Progenitor cell of endocrine pancreas (in vitro differentiated cells): ENCODE measurements at regions not wholly inside any gene's neighbourhood (a gene's known extent, or its start where the extent isn't known, plus 50 kb on each side); places are given as distances from the start of the nearest gene placed in this dataset.

ENCODE experiments used
- DNase-seq: peaks from one replicate; pipeline ENCODE4 v3.0.0; 2021; ENCODE audit warnings: low spot score; ENCODE audit not compliant: unreplicated experiment
- H3K27ac Mint-ChIP-seq: 2 replicates; pipeline ENCODE4 v1.8.0; 2021; ENCODE audit warnings: mild to moderate bottlenecking, moderate library complexity, mixed read lengths
- H3K27me3 Mint-ChIP-seq: 2 replicates; pipeline ENCODE4 v1.8.0; 2021; ENCODE audit warnings: mixed read lengths
- H3K36me3 Mint-ChIP-seq: 2 replicates; pipeline ENCODE4 v1.8.0; 2022; ENCODE audit warnings: mixed read lengths; ENCODE audit not compliant: insufficient read depth
- H3K4me1 Mint-ChIP-seq: 2 replicates; pipeline ENCODE4 v1.8.0; 2021; ENCODE audit warnings: low read depth, mixed read lengths
- H3K4me3 Mint-ChIP-seq: 2 replicates; pipeline ENCODE4 v1.8.0; 2021; ENCODE audit warnings: low read depth, mild to moderate bottlenecking, moderate library complexity, mixed read lengths
- H3K9me3 Mint-ChIP-seq: 2 replicates; pipeline ENCODE4 v1.8.0; 2021; ENCODE audit warnings: low read depth, mixed read lengths
- TF ChIP-seq, protein P1 (sequence below): fragments of 200-600 bp; sonication (generic); IDR thresholded peaks from one replicate; pipeline ENCODE4 v1.5.0; 2021; ENCODE audit warnings: antibody characterized with exemption, mild to moderate bottlenecking; ENCODE audit not compliant: unreplicated experiment

DNA sequence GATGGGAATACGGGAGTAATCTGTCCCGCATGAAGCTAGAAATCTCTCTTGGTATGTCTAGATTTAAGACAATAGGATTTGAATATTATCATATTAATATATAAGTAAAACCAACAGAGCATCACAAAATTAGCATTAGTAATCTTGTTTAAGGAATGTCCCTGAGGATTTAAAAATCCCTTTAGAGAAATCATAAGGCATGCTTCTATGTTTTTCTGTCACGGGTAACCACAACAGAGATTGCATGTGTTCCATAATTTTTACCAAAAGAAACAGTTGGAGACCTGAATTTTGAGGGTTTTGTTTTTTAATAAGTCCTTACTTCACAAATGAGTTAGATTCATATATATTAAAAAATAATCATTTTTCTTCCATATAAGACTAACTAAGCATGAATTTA lies 146.8 kb downstream of the GJA1 start:
- no peaks in the 10 kb centered on the region for H3K9me3 Mint-ChIP-seq
- no peaks in the 10 kb centered on the region for H3K4me1 Mint-ChIP-seq
- no peaks in the 10 kb centered on the region for H3K36me3 Mint-ChIP-seq
- no peak for DNase-seq
- no peak overlapping the region for H3K27ac Mint-ChIP-seq
- H3K27me3 Mint-ChIP-seq, result no peaks in the 10 kb centered on the region
- TF ChIP-seq, protein P1, sequence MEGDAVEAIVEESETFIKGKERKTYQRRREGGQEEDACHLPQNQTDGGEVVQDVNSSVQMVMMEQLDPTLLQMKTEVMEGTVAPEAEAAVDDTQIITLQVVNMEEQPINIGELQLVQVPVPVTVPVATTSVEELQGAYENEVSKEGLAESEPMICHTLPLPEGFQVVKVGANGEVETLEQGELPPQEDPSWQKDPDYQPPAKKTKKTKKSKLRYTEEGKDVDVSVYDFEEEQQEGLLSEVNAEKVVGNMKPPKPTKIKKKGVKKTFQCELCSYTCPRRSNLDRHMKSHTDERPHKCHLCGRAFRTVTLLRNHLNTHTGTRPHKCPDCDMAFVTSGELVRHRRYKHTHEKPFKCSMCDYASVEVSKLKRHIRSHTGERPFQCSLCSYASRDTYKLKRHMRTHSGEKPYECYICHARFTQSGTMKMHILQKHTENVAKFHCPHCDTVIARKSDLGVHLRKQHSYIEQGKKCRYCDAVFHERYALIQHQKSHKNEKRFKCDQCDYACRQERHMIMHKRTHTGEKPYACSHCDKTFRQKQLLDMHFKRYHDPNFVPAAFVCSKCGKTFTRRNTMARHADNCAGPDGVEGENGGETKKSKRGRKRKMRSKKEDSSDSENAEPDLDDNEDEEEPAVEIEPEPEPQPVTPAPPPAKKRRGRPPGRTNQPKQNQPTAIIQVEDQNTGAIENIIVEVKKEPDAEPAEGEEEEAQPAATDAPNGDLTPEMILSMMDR, result no peak
- H3K4me3 Mint-ChIP-seq, result no peak overlapping the region

DNA sequence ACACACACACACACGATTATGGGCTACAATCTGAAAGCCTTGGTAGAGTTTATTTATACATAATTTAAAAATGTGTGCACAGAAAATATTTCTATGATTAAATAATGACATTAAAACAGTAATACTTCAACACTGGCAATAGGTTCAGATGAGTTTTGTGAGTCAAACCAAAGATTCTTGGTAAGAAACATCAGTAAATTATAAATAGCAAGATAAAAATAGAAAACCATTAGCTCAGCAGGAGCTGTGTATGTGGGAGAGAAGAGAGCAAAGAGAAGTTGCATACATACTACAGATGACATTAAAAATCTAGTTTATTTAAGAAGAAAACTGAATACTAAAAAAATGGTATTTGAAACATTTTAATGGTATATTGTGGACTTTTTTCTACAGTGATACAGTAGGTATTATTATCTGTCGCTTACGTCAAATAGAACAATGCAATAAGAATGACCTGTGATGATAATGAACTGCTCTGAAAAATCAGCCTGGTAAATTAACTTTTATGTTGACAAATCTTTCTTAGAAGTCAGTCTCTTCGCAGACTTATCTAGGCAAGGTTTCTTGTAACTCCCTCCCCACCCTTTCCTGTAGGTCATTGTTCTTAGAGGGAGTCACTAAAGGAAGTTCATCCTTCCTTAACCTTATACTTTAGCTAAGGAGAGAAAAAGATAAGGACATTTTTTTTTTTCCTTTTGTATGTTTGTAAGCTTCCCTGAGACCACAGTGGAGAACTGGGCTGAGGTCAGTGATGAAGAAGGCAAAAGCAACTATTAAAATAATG lies 149.3 kb downstream of the GJA1 start:
- Mint-ChIP-seq H3K9me3 (no peaks in the 10 kb centered on the region), H3K27me3 (no peaks in the 10 kb centered on the region), H3K27ac (no peak overlapping the region), H3K4me1 (no peaks in the 10 kb centered on the region), H3K36me3 (no peaks in the 10 kb centered on the region), H3K4me3 (no peak overlapping the region)
- TF ChIP-seq, protein P1, result no peak
- no peak for DNase-seq

DNA sequence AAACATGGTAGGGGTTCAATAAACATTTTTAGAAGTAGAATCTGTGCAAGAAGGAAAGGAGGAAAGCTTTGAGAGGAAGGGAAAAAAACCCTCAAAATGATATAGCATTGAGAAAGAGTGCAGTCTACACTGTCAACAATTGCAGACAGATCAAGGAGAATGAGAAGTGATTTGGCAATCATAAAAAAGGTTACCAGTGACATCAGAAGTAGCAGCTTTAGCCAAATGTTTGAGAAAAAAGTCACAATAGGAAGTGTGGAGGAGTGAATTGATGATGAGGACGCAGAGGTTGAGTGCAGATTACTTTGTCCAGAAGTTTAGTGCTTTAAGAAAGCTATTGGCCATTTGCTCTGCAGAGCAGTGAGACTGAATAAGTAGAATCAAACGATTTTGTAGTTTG lies 155.0 kb downstream of the GJA1 start:
- no peaks in the 10 kb centered on the region for H3K27me3 Mint-ChIP-seq
- H3K4me3 Mint-ChIP-seq, result no peak overlapping the region
- TF ChIP-seq, protein P1, result no peak
- peaks cover 4% of the 10 kb centered on the region for H3K4me1 Mint-ChIP-seq
- no peak overlapping the region for H3K27ac Mint-ChIP-seq
- H3K36me3 Mint-ChIP-seq, result no peaks in the 10 kb centered on the region
- H3K9me3 Mint-ChIP-seq, result no peaks in the 10 kb centered on the region
- no peak for DNase-seq

DNA sequence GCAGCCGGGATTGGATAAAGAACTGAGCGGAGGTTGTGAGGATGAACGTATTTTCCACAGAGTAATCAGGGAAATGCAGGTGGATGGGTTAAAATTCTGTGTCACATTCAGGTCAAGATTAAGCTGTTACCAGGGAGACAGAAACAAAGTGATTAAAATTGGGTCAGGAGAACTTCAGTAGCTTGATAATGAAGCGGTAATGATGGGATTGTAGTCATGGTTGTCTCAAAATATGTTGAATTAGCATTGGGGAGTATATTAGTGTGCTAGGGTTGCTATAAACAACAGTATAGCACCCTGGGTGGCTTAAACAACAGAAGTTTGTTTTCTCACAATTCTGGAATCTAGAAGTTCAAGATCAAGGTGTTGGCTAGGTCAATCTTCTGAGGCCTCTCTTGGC lies 155.5 kb downstream of the GJA1 start:
- H3K27me3 Mint-ChIP-seq, result no peaks in the 10 kb centered on the region
- no peaks in the 10 kb centered on the region for H3K36me3 Mint-ChIP-seq
- H3K27ac Mint-ChIP-seq, result no peak overlapping the region
- H3K4me3 Mint-ChIP-seq, result no peak overlapping the region
- no peak for DNase-seq
- no peaks in the 10 kb centered on the region for H3K9me3 Mint-ChIP-seq
- peaks cover 4% of the 10 kb centered on the region for H3K4me1 Mint-ChIP-seq
- TF ChIP-seq, protein P1, result no peak

DNA sequence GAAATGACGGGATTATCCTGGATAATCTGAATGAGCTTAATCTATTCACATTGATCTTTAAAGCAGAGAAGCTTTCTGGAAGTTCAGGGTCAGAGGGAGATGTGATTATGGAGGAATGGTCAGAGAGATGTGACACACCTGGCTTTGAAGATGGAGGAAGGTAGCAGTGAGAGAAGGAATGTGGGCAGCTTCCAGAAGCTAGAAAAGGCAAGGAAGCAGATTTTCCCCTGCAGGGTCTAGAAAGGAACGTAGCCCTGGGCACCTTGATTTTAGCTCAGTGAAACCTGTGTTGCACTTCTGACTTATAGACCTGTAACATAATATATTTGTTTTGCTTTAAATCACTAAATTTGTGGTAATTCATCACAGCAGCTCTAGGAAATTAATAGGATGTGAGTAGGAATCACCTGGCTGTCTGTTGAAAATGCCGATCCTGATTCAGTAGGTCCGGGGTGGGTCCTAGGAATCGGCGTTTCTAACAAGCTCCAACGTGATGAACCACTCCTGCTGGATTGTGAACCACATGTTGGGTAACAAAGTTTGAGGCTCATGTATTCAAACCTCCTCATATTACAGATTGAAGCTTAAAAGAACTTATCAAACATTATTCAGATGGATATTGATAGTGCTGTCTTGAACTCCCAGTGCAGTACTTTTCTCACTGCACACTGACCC lies 157.0 kb downstream of the GJA1 start:
- no peaks in the 10 kb centered on the region for H3K9me3 Mint-ChIP-seq

More for the DNA sequence above, 157.0 kb downstream of the GJA1 start:
- H3K27me3 Mint-ChIP-seq, result no peaks in the 10 kb centered on the region
- no peak for DNase-seq
- H3K4me3 Mint-ChIP-seq, result no peak overlapping the region
- TF ChIP-seq, protein P1, result no peak
- H3K27ac Mint-ChIP-seq, result no peak overlapping the region
- peaks cover 4% of the 10 kb centered on the region for H3K4me1 Mint-ChIP-seq
- no peaks in the 10 kb centered on the region for H3K36me3 Mint-ChIP-seq
